ENCODE measurements at regions not wholly inside any gene's neighbourhood (a gene's known extent, or its start where the extent isn't known, plus 50 kb on each side); places are given as distances from the start of the nearest gene placed in this dataset.

DNA sequence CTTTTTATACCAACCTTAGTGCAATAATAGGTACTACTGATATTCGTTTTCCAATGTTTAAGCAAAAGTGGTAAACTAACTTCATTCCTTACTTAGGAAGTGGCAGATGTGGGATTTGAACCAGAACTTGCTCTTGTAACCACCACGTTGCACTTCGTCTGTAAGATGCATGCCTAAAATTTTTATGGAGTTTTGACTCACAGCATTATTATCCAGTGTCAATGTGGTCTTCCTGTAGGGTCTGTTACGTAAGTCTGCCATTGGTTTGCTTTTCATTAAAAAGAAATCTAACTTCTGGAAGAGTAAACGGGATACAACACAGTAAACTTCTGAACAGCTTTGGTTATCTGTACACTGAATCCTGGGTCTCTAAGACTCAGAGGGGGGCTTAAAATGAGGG is 521.0 kb upstream of the WWC1 start:
- TF ChIP-seq, protein P1, sequence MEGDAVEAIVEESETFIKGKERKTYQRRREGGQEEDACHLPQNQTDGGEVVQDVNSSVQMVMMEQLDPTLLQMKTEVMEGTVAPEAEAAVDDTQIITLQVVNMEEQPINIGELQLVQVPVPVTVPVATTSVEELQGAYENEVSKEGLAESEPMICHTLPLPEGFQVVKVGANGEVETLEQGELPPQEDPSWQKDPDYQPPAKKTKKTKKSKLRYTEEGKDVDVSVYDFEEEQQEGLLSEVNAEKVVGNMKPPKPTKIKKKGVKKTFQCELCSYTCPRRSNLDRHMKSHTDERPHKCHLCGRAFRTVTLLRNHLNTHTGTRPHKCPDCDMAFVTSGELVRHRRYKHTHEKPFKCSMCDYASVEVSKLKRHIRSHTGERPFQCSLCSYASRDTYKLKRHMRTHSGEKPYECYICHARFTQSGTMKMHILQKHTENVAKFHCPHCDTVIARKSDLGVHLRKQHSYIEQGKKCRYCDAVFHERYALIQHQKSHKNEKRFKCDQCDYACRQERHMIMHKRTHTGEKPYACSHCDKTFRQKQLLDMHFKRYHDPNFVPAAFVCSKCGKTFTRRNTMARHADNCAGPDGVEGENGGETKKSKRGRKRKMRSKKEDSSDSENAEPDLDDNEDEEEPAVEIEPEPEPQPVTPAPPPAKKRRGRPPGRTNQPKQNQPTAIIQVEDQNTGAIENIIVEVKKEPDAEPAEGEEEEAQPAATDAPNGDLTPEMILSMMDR (IDR thresholded peaks at IDR 0.05): no peak
- H3K27me3 Mint-ChIP-seq: no peaks in the 10 kb centered on the region
- no peaks in the 10 kb centered on the region for H3K36me3 Mint-ChIP-seq (ENCODE audit: low read depth)
- POLR2A ChIA-PET: no interaction called here
- no peaks in the 10 kb centered on the region for H3K4me1 Mint-ChIP-seq (ENCODE audit: low read depth)
- DNase-seq (no peak), ATAC-seq (no peak)
- intact Hi-C loops (cut with micrococcal nuclease): no loop called here
- H3K9me3 Mint-ChIP-seq: no peaks in the 10 kb centered on the region
- H3K4me3 Mint-ChIP-seq: no peak overlapping the region
- CTCF ChIA-PET: no interaction called here
- H3K27ac Mint-ChIP-seq: no peak overlapping the region

DNA sequence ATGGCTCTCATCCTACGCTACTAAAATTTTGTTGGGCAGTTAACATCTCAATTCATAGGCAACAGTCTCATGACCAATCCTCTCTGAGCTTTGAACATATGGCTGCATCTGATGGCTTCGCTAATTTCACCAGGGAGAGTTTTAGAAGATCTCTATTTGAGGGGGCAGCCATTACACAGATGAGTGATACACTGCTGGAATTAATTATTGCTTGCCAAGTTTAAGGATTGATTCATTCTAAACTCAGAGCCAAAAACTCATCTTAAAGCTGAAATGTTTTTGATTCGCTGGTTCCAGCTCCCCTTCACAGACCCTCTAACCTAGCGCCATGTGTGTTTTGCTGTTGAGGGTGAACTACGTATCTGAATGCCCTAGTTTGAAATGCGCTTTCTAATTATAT is 519.9 kb upstream of the WWC1 start:
- TF ChIP-seq, protein P1 (IDR thresholded peaks at IDR 0.05): no peak
- Mint-ChIP-seq H3K27ac (no peak overlapping the region), H3K4me3 (no peak overlapping the region), H3K36me3 (ENCODE audit: low read depth) (no peaks in the 10 kb centered on the region), H3K27me3 (no peaks in the 10 kb centered on the region), H3K4me1 (ENCODE audit: low read depth) (no peaks in the 10 kb centered on the region), H3K9me3 (no peaks in the 10 kb centered on the region)
- POLR2A ChIA-PET: no interaction called here
- intact Hi-C loops (cut with micrococcal nuclease): no loop called here
- DNase-seq: no peak
- ATAC-seq: no peak
- CTCF ChIA-PET: no interaction called here

DNA sequence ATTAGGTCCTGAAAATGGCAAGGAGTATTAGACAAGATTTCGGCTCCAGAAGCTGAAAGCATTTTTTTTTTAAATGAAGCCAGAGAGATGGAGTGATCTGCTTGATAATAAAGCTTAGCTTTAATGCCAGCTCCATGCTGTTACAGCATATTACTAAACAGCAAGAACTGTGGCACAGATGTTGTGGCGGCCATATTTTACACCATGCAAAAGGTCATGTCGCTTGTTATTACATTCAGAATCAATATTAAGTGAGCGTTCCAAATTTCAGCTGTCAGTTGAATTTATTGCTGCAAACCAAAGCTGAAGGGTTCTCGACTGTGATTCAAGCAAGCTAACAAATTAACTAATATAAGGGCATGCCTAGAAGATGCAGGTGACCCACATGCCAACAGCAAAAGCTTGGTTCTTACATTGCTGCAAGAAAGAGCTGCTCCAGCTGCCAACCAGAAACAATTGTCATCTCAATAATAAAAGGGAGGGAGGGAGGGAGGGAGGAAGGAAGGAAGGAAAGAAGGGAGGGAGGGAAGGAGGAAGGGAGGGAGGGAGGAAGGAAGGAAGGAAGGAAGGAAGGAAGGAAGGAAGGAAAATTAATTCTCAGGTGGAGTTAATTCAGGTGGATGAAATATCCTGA is 517.7 kb upstream of the WWC1 start:
- TF ChIP-seq, protein P1 (IDR thresholded peaks at IDR 0.05): no peak
- intact Hi-C loops (cut with micrococcal nuclease): no loop called here
- no peak overlapping the region for H3K4me3 Mint-ChIP-seq
- no peaks in the 10 kb centered on the region for H3K9me3 Mint-ChIP-seq
- ATAC-seq (no peak), DNase-seq (no peak)
- H3K4me1 Mint-ChIP-seq (ENCODE audit: low read depth): no peaks in the 10 kb centered on the region
- H3K27me3 Mint-ChIP-seq: no peaks in the 10 kb centered on the region
- ChIA-PET POLR2A (interaction anchor here (0.6 kb wide), 1 partner anchor 22 kb away, joined by 3 read pairs; no protein-coding TSS in a partner anchor), CTCF (no interaction called here)
- H3K27ac Mint-ChIP-seq: no peak overlapping the region
- no peaks in the 10 kb centered on the region for H3K36me3 Mint-ChIP-seq (ENCODE audit: low read depth)

DNA sequence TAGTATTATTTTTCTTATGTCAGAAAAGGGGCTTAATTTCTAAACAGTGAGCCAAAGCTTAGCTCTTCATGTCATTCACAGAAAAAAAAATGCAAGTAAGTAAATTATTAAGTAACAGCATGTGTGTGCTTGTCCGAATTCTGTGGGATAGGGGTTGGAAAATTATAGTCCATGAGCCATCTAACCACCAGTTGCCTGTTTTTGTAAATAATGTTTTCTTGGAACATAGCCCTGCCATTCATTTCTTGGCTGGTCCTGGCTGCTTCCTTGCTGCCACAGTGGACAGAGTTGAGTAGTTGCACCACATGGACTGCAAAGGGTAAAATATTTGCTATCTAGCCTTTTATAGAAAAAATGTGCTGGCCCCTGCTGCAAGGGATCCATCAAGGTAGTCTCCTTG is 513.7 kb upstream of the WWC1 start:
- TF ChIP-seq, protein P1 (IDR thresholded peaks at IDR 0.05): no peak
- DNase-seq (no peak), ATAC-seq (no peak)
- no peaks in the 10 kb centered on the region for H3K4me1 Mint-ChIP-seq (ENCODE audit: low read depth)
- H3K27me3 Mint-ChIP-seq: no peaks in the 10 kb centered on the region
- POLR2A ChIA-PET: no interaction called here
- intact Hi-C loops (cut with micrococcal nuclease): no loop called here
- no peak overlapping the region for H3K4me3 Mint-ChIP-seq
- no peaks in the 10 kb centered on the region for H3K9me3 Mint-ChIP-seq
- no peaks in the 10 kb centered on the region for H3K36me3 Mint-ChIP-seq (ENCODE audit: low read depth)
- H3K27ac Mint-ChIP-seq: no peak overlapping the region
- CTCF ChIA-PET: no interaction called here

DNA sequence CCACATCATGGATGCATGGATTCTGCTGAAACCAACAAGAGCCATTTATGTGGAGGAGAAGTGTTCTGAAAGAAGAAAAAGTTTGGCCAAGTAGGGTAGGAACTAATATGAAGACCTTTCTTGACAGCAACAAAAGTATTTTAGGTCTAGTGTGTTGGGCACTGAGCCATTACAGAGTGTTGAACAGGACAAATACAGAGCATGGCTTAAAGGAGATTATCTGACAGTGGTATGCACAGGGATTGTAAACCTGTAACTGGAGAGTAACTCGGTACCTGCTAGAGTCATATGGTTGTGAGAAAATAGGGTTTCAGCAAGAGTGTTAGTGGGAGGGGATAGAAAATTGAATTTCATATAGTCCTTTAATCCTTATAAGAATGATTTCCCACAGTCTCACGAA is 513.2 kb upstream of the WWC1 start:
- ChIA-PET CTCF (no interaction called here), POLR2A (no interaction called here)
- Mint-ChIP-seq H3K9me3 (no peaks in the 10 kb centered on the region), H3K4me1 (ENCODE audit: low read depth) (no peaks in the 10 kb centered on the region), H3K27ac (no peak overlapping the region), H3K4me3 (no peak overlapping the region), H3K27me3 (no peaks in the 10 kb centered on the region), H3K36me3 (ENCODE audit: low read depth) (no peaks in the 10 kb centered on the region)
- intact Hi-C loops (cut with micrococcal nuclease): no loop called here
- ATAC-seq (no peak), DNase-seq (no peak)
- TF ChIP-seq, protein P1 (IDR thresholded peaks at IDR 0.05): no peak

All from activated CD8-positive, alpha-beta T cell treated with anti-CD3 and anti-CD28 coated beads for 36 hours (primary cell).